Heart left ventricle (tissue), 13 donors: ENCODE measurements at regions not wholly inside any gene's neighbourhood (a gene's known extent, or its start where the extent isn't known, plus 50 kb on each side); places are given as distances from the start of the nearest gene placed in this dataset.

ENCODE experiments used
- POLR2A ChIP-seq, 2 donors: fragments of 450-650 bp; IDR thresholded peaks; one replicate each; pipeline ENCODE4 v1.6.1; 2017; ENCODE audit warnings: antibody characterized with exemption in 2 of 2, mild to moderate bottlenecking in 2 of 2, moderate library complexity in 2 of 2
- TF ChIP-seq, protein P1 (sequence below), 12 donors: fragments of 200-600 bp; sonication (generic) in 4 of 12; IDR thresholded peaks; one replicate each; pipeline versions ENCODE4 v1.5.0 to v1.8.0; 2018 to 2022; ENCODE audit warnings: antibody characterized with exemption in 12 of 12, mild to moderate bottlenecking in 5 of 12
- donor health status: ischemic (EF 13 %, LVEDD 7.1; RV severe dilation, severe dysfunction).
- donor health status: DM: no; HTN: yes; CAD: no.
- donor health status: DM: no; HTN: no; CAD: no.
- donor health status: ischemic (EF 25% LVEDD 6.9; RV normal size, moderate dysfunction).
- donor health status: ischemic (EF 25% LVEDD 5.7; RV mildly dilated, moderate dysfunction).
- donor health status: ischemic (EF 35%, LVEDD 5.7; RV mildly dilated, moderate dysfunction).
- donor health status: nonischemic (EF 11% LVEDD 7.7; RV severe dilation, severe dysfunction).
- donor health status: DM: yes; HTN: yes; CAD: no.
- donor health status: PGD.
- donor health status: ischemic (EF 29% LVEDD 5.4; RV normal size, mild dysfunction).
- donor health status: nonischemic (EF 23%, LVEDD 6.1; RV moderate dilation, normal function).

DNA sequence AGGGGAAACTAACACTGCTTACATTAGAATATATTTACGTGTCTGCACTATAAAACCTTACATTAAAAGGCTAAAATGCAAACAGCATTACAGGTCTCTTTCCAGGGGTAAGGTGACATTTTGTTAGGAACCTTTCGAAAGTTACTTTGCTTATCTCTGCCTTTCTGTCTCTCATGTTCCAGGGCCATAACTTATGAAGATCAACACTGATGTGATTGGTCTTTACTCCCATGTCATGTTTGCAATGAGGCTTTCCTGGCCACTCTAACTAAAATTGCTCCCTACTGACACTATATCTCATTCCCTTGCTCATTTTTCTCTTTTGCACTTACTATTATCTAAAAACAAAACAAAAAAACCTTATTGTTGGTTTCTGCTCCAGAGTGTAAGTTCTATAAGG is 119.0 kb downstream of the JRKL start:
- no peak for TF ChIP-seq POLR2A (IDR thresholded peaks at IDR 0.05)
- TF ChIP-seq, protein P1, sequence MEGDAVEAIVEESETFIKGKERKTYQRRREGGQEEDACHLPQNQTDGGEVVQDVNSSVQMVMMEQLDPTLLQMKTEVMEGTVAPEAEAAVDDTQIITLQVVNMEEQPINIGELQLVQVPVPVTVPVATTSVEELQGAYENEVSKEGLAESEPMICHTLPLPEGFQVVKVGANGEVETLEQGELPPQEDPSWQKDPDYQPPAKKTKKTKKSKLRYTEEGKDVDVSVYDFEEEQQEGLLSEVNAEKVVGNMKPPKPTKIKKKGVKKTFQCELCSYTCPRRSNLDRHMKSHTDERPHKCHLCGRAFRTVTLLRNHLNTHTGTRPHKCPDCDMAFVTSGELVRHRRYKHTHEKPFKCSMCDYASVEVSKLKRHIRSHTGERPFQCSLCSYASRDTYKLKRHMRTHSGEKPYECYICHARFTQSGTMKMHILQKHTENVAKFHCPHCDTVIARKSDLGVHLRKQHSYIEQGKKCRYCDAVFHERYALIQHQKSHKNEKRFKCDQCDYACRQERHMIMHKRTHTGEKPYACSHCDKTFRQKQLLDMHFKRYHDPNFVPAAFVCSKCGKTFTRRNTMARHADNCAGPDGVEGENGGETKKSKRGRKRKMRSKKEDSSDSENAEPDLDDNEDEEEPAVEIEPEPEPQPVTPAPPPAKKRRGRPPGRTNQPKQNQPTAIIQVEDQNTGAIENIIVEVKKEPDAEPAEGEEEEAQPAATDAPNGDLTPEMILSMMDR (IDR thresholded peaks at IDR 0.05): no peak
